GM19467 (cell line): ENCODE measurements at regions not wholly inside any gene's neighbourhood (a gene's known extent, or its start where the extent isn't known, plus 50 kb on each side); places are given as distances from the start of the nearest gene placed in this dataset.
"Not testable (repeated sequence)": the region's sequence is repeated elsewhere in the genome, so short reads cannot be mapped to it uniquely, and the experiment has no call there.

Experiments used
- ATAC-seq: cut with Tn5 transposase; IDR thresholded peaks from one replicate; pipeline ENCODE4 v1.9.1; 2021; ENCODE audit warnings: mild to moderate bottlenecking, moderate library complexity; ENCODE audit not compliant: unreplicated experiment

DNA sequence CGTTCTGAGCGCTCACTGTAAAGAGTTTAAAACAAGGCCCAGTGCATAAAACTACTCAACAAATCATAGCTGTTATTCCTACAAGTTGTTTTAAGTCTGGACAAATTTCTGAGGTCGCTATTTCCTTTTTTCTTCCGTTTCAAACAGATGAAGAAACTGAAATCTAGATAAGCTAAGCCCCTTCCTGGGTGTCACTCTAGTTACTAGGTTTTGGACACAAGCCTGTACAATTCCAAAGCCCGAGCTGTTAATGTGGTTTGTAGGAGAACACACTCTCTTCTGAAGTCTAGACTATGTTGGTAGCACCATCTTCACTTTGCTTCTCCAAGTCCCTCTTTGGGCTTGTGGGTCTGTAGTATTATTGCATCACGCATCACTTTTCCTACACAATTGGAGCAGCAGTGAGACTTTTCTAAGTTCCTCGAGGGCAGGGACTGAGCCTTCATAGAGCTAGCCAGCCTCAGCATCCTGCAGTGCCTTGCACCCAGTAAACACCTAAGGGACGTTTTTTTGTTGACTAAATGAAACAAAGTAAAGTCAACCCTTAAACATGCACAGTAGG lies 142.6 kb upstream of the PROK2 start:
- ATAC-seq = no peak

DNA sequence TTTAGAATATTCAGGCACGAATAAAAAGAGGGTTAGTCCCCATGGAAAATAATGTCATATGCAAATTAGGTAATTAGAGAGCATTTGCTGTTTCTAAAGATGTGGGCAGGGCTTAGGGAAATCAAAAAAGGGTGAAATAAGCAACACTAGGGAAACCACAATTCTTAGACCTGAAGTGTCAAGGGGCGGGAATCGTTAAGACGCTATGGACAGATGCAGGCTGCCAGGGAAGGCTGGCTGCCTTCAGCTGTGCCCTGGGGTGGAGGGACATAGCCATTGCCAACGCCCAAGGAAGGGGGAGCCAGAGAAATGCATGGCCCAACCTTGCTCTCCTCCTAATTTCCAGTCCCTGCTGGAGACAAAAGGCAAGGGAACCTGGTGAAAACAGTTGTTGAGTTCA lies 141.7 kb upstream of the PROK2 start:
- no peak for ATAC-seq

DNA sequence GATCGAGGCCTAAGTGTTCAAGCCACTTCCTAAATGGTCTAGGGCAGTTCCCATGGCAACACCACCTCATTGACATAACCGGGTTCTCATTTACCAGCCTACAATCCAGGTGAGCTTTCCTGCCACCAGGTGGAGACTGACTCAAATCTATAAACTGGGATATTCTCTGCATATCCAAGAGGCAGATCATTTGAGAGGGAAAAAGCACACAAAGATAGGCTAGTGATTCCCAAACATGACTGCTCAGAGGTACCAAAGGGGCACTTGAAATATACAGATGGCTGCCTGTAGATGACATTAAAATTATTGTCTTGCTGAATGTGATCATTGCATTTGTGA lies 141.3 kb upstream of the PROK2 start:
- ATAC-seq = no peak

DNA sequence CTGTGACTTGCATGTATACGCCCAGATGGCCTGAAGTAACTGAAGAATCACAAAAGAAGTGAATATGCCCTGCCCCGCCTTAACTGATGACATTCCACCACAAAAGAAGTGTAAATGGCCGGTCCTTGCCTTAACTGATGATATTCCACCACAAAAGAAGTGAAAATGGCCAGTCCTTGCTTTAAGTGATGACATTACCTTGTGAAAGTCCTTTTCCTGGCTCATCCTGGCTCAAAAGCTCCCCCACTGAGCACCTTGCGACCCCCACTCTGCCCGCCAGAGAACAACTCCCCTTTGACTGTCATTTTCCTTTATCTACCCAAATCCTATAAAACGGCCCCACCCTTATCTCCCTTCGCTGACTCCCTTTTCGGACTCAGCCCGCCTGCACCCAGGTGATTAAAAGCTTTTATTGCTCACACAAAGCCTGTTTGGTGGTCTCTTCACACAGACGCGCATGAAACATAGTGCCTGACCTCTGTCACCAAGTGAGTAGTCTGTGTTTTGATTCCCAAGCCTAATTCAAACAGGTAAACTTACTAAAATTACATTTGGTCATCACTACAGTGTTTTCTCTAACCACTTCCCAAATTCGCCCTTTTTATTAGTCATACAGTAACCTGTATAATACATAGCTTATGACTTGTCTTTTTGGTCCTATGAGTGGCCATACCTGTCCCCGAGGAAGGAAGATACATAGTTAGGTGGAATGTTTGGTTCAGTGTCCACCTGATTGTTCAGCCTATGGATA lies 140.7 kb upstream of the PROK2 start:
- not testable (repeated sequence) for ATAC-seq

DNA sequence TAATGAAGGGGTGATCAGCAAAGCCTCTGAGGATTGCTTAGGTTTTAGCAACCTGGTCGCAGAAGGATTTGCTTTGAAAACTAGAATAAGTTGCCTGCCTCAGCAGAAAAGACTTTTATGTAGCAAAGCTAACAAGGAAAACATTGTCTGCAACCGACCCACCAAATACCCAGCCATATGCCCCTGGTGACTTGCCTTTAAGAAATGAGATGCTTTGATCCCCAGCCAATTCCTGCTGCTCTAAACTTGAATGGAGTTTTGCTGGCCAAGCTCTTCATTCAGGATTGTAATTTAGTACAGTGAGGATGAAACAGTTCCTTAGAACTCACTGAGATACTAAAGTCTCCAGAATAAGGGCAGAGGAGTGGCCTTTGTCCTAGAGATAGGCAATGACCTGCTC lies 139.8 kb upstream of the PROK2 start:
- ATAC-seq = no peak

DNA sequence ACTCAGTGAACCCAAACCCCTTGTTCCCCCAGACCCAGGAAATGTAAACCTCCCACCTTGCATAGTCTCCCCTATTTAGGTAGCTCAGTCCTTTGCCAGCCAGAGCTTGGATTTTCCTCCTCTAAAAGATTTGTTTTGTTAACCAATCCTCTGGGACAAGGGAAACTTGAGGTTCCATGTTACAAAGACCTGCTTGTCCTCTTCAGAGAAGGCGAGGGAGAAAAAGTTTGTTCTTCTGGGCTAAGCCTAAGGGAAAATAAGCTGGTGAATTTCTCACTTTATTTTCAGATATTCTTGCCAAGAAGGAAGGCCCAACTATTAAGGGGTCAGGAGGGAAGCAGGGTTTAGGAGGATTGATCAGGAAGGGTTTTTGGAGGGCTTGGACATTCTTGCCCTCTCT lies 136.1 kb upstream of the PROK2 start:
- no peak for ATAC-seq

DNA sequence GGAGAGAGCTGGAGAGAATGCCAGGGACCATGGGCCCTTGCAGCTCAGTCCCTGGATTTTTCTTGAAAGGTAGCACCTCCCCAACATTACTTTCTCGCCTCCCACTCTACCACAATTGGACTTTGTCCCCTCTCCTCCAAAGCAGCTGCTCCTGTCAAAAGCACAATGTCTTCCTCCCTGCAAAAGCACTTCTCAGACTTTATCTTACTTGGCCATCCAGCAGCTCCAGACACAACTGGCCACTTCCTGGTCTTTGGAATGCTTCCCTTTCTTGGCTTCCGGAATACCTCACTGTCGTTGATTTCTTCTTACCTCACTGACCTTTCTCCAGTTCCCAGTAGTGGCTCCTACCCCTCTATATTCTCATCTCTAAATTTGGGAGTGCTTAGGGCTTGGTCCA lies 134.6 kb upstream of the PROK2 start:
- ATAC-seq = no peak

DNA sequence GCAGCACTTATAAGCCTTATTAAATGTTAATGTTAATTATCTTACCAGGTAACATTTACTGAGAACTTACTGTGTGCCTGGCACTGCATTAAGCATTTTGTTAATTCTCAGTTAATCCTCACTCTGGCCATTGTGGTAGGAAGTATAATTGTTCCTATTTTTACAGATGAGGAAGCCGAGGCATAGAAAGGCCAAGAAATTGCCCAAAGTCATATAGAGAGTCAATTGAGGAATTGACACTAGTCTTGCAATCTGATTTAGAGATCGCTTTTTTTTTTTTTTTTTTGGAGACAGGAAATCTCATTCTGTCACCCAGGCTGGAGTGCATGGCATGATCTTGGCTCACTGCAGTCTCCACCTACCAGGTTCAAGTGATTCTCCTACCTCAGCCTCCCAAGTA lies 132.6 kb upstream of the PROK2 start:
- no peak for ATAC-seq

DNA sequence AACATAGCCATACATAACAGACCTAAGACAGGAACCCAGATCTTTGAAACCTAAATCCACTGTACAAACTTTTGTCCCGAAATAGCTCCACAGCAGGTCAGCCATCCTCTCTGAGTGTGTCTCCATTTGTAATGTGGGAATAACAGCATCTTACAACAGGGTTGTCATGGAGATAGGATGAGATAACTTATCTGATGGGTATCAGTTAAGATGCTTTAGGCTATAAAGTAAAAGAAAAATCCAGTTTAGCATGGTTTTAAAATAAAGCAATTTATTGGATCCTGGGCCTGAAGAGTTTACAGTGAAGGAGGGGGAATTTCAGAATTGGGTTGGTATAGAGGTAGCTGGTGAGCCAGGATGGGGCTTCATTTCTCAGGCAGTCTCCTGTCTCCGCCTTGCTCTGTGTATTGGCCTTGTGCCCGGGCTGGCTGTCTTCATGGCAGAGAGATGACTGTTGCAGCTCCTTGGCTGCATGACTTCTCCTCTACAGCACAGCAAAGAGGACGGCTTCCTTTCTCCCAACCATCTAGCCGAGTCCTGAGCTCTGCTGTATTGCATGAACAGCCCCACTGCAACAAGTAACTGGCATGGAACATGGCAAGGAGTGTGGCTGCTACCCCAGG lies 131.9 kb upstream of the PROK2 start:
- no peak for ATAC-seq

DNA sequence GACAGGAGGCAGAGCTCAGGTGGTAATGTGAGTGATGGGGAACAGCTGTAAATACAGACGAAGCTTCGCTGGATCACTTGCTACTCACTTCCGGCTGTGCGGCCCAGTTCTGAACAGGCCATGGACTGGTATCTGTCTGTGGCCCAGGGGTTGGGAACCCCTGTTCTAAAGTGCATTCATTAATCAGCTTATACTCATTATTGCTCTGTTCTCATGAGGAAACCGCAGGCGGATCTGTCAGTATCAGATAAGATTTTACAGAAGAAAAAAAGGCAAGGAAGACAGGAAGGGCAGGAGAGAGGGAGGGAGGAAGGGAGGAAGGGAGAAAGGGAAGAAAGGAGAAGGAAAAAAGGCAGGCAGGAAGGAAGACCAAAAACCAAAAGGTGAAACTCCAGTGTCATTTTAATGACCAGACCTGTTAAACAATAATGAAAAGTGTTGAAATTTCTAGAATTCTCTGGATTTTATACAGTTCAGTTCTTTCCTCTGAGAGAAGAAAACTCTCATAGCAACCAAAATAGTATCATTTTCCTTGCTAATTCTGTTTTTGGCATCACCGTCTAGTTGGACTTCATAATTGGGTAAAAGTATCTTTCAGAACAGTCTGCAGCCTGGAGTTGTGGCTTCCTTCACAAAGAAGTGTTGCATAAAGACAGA lies 128.0 kb upstream of the PROK2 start:
- ATAC-seq = no peak

DNA sequence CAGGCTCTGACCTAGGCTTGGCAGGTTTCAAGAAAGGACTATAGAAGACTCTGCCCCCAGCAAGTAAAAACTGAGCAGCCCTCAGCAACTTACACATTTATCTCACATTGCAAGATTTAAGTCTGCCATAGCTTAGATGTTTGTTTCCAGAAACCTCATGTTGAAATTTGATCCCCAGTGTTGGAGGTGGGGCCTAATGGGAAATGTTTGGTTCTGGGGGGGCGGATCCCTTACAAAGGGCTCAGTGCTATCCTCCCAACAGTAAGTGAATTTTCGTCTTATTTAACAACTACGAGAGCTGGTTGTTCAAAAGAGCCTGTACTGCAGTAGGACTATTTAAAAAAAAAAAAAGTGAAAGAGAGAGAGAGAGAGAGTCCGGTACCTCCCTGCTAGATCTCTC lies 125.2 kb upstream of the PROK2 start:
- no peak for ATAC-seq

DNA sequence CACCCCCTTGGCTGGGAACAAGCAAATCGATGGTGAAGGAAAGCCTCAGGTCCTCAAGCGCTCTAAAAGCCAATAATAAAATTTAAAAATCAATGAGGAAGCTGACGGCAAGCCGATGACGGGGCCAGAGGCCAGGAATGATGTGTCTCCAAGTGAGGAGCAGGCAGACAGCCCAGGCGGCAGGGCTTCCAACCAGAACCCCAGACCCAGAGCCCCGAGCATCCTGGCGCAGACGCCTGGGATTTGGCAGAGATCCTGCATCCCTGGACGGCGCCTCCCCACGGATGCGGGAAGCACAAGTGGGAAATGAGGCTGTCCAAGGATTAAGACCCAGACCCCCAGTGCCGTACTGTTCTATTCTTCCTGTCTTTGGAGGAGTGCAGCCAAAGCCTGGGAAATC lies 123.0 kb upstream of the PROK2 start:
- ATAC-seq = no peak

DNA sequence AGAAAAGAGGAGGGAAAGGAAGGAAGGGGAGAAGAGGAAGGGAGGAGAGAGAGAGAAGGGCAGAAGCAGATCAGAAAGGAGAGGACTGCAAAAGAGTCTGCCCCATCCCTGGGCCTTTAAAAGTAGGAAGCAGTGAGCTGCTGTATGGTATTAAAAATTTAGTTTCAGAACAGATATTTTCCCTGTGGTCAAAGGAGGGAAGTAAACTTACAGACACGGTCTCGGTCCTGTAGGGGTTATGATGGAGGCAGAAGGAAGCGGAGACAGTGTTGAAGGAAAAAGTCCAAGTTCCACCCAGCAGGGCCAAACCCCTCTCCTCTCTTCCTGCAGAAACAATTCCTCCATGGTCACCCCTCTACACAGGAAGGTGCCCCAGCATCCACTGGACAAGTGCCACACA lies 122.0 kb upstream of the PROK2 start:
- no peak for ATAC-seq

DNA sequence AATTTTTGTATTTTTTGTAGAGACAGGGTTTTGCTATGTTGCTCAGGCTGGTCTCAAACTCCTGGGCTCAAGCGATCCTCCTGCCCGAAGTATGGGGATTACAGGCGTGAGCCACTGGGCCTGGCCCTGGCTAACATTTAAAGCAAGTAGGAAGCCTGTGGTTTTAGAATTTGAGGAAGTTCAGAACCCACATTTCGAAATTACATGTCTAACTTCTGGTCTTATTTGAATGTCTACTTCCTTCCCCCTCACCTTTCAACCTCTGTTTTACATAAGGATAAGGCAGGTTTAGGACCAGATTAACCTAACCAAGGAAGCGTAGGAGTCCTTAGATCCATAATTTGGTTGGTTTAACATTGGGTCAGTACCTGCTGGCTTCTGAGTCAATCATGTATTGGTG lies 120.5 kb upstream of the PROK2 start:
- ATAC-seq = peak; percentile 85

DNA sequence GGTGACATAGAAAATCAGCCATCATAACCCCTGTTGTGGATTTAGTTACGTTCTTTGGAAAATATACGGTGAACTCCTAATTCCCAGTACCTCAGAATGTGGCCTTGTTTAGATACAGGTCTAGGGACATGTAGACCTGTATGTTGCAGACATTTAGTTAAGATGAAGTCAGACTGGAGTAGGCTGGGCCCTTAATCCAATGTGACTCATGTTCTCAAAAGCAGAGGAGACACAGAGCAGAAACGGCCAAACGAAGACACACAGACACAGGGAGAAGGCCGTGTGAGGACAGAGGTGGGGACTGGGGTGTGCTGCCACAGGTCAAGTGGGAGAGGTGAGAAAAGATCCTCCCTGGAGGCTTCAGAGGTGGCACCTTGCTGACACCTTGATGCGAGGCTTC lies 119.0 kb upstream of the PROK2 start:
- no peak for ATAC-seq

DNA sequence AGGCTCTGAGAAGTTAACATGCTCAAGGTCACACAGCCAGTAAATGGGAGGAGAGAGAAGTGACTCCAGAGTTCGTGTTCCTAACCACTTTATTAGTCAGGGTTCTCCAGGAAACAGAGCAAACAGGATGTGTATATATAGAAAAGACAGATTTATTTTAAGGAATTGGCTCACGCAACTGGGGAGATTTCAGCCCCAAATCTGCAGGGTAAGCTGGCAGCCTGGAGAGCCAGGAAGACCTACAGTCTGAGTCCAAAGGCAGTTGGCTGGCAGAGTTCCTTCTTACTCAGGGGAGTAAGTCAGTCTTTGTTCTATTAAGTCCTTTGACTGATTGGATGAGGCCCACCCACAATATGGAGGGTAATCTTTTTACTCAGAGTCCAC lies 118.2 kb upstream of the PROK2 start:
- ATAC-seq = no peak

DNA sequence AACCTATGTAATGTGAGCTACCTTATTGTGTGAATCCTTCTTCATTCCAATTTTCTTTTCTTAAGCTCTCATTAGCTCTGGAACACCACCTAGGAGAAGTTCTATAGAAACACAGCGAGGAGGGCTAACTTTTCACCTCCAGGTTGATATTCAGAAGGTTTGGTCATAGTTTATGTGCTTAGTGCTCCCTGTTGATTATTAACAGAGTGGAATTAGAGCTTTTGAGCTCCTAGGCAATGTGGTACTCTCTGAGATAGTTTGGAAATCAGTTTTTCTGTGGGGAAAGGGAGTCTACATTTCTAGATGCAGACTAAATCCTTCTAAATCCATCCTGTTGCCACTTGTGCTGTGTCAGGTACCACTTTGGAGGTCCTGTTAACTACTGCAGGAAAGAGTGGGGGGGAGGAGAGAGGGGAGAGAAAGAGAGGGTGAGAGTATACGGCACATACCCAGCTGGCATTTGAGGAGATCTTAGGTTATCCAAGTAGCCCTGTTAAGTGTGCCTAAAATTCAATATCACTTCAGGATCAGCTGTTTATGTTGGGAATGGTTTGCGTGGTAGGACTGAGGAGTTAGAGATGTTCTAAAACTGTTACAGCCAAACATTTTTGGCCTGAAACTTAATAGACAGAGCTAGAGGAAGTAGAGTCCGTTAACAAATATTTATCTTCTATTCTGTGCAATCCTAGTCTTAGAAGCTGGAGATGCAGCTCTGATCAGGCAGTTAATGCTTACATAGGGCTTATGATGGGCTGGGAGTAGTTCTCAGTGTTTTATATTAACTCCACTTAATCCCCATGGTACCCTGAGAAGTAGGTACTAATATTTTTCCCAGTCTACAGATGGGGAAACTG lies 117.5 kb upstream of the PROK2 start:
- no peak for ATAC-seq

DNA sequence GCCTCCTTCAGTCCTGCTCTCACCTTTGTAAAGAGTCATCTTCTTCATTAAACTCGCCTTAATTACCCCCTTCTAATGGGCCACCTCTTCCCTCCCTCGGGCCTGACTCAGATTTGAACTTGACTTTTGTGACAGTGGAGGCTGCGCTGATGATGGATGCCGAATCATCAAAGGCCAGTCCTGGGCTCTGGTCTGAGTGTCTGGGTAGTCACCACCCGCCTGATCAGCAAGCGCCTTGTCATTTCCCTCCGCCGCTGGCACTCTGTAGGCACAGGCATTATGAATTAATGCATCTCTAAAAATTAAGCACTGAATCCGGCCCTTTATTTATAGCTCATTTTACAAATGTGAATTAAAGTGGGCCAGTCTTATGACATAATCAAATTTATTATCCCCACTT lies 116.7 kb upstream of the PROK2 start:
- no peak for ATAC-seq

DNA sequence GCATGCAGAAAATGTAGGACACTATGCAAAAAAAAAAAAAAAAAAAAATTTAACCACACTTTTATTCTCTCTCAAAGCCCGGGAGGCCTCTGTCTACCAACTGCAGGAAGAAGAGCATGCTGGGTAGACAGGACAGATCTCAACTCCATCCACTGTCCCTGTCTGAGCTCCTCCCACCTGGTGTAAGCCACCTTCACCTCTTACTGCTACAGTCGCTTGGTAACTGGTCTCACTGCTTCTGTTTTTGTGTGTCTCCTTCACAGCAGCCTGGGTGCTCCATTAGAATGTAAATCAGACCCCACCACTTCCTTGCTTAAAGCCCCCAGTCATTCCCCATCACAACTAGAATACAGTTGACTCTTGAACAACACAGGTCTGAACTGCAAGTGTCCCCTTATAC lies 115.1 kb upstream of the PROK2 start:
- no peak for ATAC-seq

DNA sequence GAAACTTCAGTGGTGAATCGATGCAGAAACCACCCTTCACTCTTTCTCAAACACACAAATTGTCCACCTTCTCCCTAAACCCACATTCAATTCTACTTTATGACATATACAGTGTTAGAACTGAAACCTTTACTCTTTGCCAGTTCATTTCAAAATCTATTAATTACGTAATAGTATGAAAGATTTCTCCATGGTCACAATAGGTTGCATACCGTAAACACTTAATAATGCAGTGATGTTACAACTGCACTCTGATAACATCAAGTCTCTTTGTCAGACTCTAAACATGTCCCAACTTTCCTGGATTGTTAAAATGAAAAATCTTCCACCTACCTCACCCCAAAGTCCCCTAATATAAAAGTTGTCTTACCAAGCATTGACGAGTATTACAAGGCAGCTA lies 111.8 kb upstream of the PROK2 start:
- no peak for ATAC-seq

DNA sequence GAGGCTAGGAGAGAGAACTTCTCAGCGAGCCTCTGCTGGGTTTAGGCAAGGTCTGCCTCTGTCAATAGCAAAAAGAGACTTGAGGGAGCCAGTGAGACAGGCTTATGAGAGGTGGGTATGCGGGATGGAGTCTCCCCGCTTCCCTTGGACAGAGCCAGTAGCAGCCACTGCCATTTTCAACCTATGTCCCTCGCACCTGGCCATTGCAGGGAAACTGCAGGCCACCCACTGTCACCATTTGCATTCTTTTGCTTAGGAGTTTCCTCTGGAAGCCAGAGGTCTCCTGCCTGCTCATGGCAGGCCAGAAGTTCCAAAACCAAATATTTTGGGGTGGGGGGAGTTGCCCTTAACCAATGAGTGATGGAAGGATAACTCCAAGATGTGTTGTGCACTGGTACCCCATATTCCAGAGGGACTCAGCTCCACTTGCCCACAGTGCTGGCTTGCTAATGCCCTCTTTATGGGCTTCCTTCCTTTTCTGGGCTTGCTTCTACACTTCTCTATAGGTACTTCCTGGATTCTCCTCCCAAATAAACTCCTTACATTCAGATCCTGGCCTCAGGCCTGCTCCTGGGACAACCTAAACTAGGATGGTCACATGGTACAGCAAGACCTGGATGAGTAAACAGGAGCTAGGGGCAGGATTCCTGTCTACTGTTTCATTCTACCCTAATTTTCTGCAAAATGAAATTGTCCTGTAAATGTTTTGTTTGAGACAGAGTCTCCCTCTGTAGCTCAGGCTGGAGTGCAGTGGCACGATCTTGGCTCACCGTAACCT lies 108.9 kb upstream of the PROK2 start:
- no peak for ATAC-seq
